ENCODE measurements at regions not wholly inside any gene's neighbourhood (a gene's known extent, or its start where the extent isn't known, plus 50 kb on each side); places are given as distances from the start of the nearest gene placed in this dataset.

GRCh38 chr11:70844387-70844786 lies 408.0 kb downstream of the SHANK2 start:
- Histone ChIP-seq H3K27ac (ENCODE audit: low read depth in 2 of 2, low read length in 1 of 2) (no peak overlapping the region), H3K9me2 (no peaks in the 10 kb centered on the region), H3K4me2 (no peak overlapping the region), H3K9me3 (no peaks in the 10 kb centered on the region), H3K4me3 (ENCODE audit: low read depth in 2 of 2, low read length in 1 of 2) (no peak overlapping the region), H2AFZ (ENCODE audit: low read depth) (no peak overlapping the region), H3K79me2 (ENCODE audit: insufficient read depth) (no peaks in the 10 kb centered on the region), H4K20me1 (ENCODE audit: insufficient read depth) (no peaks in the 10 kb centered on the region), H3F3A (replicated peaks; ENCODE audit: insufficient read depth) (no peaks in the 10 kb centered on the region), H3K27me3 (ENCODE audit: insufficient read depth) (no peaks in the 10 kb centered on the region), H3K36me3 (replicated peaks in 1 of 2; ENCODE audit: control insufficient read depth in 1 of 2, insufficient read depth in 2 of 2, low read length in 1 of 2) (no peaks in the 10 kb centered on the region), H3K4me1 (ENCODE audit: control insufficient read depth in 1 of 2, insufficient read depth in 2 of 2, low read depth in 1 of 2, low read length in 1 of 2) (no peaks in the 10 kb centered on the region), H3K9ac (no peak overlapping the region)
- TF ChIP-seq MAX (IDR thresholded peaks at IDR 0.05; ENCODE audit: low read depth) = no peak
- no peak for TF ChIP-seq ZBTB33 (IDR thresholded peaks at IDR 0.05; ENCODE audit: borderline replicate concordance, low read depth)
- ChIA-PET CTCF (interaction anchor here (1.2 kb wide), 1 partner anchor 30 kb away, joined by 3 read pairs; no protein-coding TSS in a partner anchor), POLR2A (no interaction called here)
- no peak for DNase-seq
- 77% methylated on average over 14 of the region's 14 CpGs for WGBS (ENCODE audit: low lambda C conversion rate)

- Histone ChIP-seq H3F3A (replicated peaks; ENCODE audit: insufficient read depth) (no peaks in the 10 kb centered on the region), H3K9ac (no peak overlapping the region), H3K27ac (ENCODE audit: low read depth in 2 of 2, low read length in 1 of 2) (no peak overlapping the region), H3K27me3 (ENCODE audit: insufficient read depth) (no peaks in the 10 kb centered on the region), H3K4me3 (ENCODE audit: low read depth in 2 of 2, low read length in 1 of 2) (no peak overlapping the region), H3K36me3 (replicated peaks in 1 of 2; ENCODE audit: control insufficient read depth in 1 of 2, insufficient read depth in 2 of 2, low read length in 1 of 2) (no peaks in the 10 kb centered on the region), H3K9me3 (no peaks in the 10 kb centered on the region), H2AFZ (ENCODE audit: low read depth) (no peak overlapping the region), H3K79me2 (ENCODE audit: insufficient read depth) (no peaks in the 10 kb centered on the region), H3K4me1 (ENCODE audit: control insufficient read depth in 1 of 2, insufficient read depth in 2 of 2, low read depth in 1 of 2, low read length in 1 of 2) (no peaks in the 10 kb centered on the region), H4K20me1 (ENCODE audit: insufficient read depth) (no peaks in the 10 kb centered on the region), H3K4me2 (no peak overlapping the region), H3K9me2 (no peaks in the 10 kb centered on the region)
- ChIA-PET CTCF (no interaction called here), POLR2A (no interaction called here)
- no peak for DNase-seq
- WGBS (ENCODE audit: low lambda C conversion rate) = 46% methylated on average over 12 of the region's 16 CpGs
- TF ChIP-seq NFIC (IDR thresholded peaks at IDR 0.05; ENCODE audit: borderline replicate concordance) = no peak
- no peak for TF ChIP-seq SMC3 (IDR thresholded peaks at IDR 0.05; ENCODE audit: low read depth, low read length)
- no peak for TF ChIP-seq CHD2 (IDR thresholded peaks at IDR 0.05; ENCODE audit: low read length, partially characterized antibody)
- TF ChIP-seq RAD21 (IDR thresholded peaks at IDR 0.05; ENCODE audit: low read length) = no peak
- no peak for TF ChIP-seq FOSL2 (IDR thresholded peaks at IDR 0.05; ENCODE audit: borderline replicate concordance, low read depth)
- TF ChIP-seq RCOR1 (IDR thresholded peaks at IDR 0.05; ENCODE audit: low read length) = no peak
- TF ChIP-seq TEAD4 (IDR thresholded peaks at IDR 0.05; ENCODE audit: borderline replicate concordance, insufficient read depth) = no peak
- TF ChIP-seq TAF1 (IDR thresholded peaks at IDR 0.05; ENCODE audit: borderline replicate concordance, low read depth, low read length) = no peak
- no peak for TF ChIP-seq NRF1 (IDR thresholded peaks at IDR 0.05; ENCODE audit: low read depth, low read length)
These were observed 406.8 kb downstream of the SHANK2 start for GRCh38 chr11:70845591-70846041.

Data from SK-N-SH (cell line).